ENCODE measurements at regions not wholly inside any gene's neighbourhood (a gene's known extent, or its start where the extent isn't known, plus 50 kb on each side); places are given as distances from the start of the nearest gene placed in this dataset.

- TF ChIP-seq, protein P1, sequence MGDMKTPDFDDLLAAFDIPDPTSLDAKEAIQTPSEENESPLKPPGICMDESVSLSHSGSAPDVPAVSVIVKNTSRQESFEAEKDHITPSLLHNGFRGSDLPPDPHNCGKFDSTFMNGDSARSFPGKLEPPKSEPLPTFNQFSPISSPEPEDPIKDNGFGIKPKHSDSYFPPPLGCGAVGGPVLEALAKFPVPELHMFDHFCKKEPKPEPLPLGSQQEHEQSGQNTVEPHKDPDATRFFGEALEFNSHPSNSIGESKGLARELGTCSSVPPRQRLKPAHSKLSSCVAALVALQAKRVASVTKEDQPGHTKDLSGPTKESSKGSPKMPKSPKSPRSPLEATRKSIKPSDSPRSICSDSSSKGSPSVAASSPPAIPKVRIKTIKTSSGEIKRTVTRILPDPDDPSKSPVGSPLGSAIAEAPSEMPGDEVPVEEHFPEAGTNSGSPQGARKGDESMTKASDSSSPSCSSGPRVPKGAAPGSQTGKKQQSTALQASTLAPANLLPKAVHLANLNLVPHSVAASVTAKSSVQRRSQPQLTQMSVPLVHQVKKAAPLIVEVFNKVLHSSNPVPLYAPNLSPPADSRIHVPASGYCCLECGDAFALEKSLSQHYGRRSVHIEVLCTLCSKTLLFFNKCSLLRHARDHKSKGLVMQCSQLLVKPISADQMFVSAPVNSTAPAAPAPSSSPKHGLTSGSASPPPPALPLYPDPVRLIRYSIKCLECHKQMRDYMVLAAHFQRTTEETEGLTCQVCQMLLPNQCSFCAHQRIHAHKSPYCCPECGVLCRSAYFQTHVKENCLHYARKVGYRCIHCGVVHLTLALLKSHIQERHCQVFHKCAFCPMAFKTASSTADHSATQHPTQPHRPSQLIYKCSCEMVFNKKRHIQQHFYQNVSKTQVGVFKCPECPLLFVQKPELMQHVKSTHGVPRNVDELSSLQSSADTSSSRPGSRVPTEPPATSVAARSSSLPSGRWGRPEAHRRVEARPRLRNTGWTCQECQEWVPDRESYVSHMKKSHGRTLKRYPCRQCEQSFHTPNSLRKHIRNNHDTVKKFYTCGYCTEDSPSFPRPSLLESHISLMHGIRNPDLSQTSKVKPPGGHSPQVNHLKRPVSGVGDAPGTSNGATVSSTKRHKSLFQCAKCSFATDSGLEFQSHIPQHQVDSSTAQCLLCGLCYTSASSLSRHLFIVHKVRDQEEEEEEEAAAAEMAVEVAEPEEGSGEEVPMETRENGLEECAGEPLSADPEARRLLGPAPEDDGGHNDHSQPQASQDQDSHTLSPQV (IDR thresholded peaks at IDR 0.05) = no peak
- TF ChIP-seq SUPT20H (IDR thresholded peaks at IDR 0.05; ENCODE audit: borderline replicate concordance, control insufficient read depth, low read depth, low read length) (no peak), TCF7 (IDR thresholded peaks at IDR 0.05; ENCODE audit: borderline replicate concordance) (no peak), GATAD2B (conservative IDR thresholded peaks at IDR 0.05; ENCODE audit: low read depth) (no peak), SPI1 (IDR thresholded peaks at IDR 0.05; ENCODE audit: borderline replicate concordance, insufficient read depth, low read depth, low read length) (no peak), YBX1 (IDR thresholded peaks at IDR 0.05) (no peak)
These were observed 1083.8 kb downstream of the FLRT2 start (continued) for GRCh38 chr14:86613786-86614185.

GRCh38 chr14:86613126-86613525, 1083.2 kb downstream of the FLRT2 start:
- Histone ChIP-seq H3K9ac (ENCODE audit: control insufficient read depth, insufficient read depth, low read length) (no peak overlapping the region), H3K36me3 (ENCODE audit: control insufficient read depth in 2 of 2, insufficient read depth in 2 of 2, low read length in 1 of 2) (no peaks in the 10 kb centered on the region), H2AFZ (ENCODE audit: control insufficient read depth, low read depth, low read length) (no peak overlapping the region), H3K4me1 (ENCODE audit: control insufficient read depth, insufficient read depth, low read length) (no peaks in the 10 kb centered on the region), H3K4me2 (ENCODE audit: control insufficient read depth, insufficient read depth) (no peak overlapping the region), H3K27me3 (replicated peaks in 1 of 2; ENCODE audit: control insufficient read depth in 2 of 2, insufficient read depth in 2 of 2, low read length in 1 of 2) (no peaks in the 10 kb centered on the region), H3K79me2 (ENCODE audit: control insufficient read depth, insufficient read depth, low read length) (no peaks in the 10 kb centered on the region), H4K20me1 (ENCODE audit: control insufficient read depth, insufficient read depth) (no peaks in the 10 kb centered on the region), H3K9me3 (replicated peaks; ENCODE audit: control insufficient read depth, insufficient read depth, low read length) (no peaks in the 10 kb centered on the region), H3K4me3 (no peak overlapping the region), H3K27ac (ENCODE audit: control insufficient read depth, insufficient read depth) (no peak overlapping the region)
- FAIRE-seq (no peak), ATAC-seq (no peak), DNase-seq (ENCODE audit: low read depth, low spot score) (no peak)
- CTCF ChIA-PET = no interaction called here
- SMC1A ChIA-PET (ENCODE audit: uncharacterized antibody, unreplicated experiment) = no interaction called here
- intact Hi-C loops (cut with micrococcal nuclease; ENCODE audit: unreplicated experiment) = no loop called here
- BruUV-seq (replicated peaks) = no TSS peak
- RAD21 ChIA-PET (ENCODE audit: unreplicated experiment) = no interaction called here
- POLR2A ChIA-PET = no interaction called here
- WGBS (ENCODE audit: insufficient coverage, insufficient replicate concordance, low lambda C conversion rate, missing lambda C conversion rate) = 20% methylated on average over 3 of the region's 3 CpGs
- in situ Hi-C loops (cut with MboI) = no loop called here
- TF ChIP-seq YBX1 (IDR thresholded peaks at IDR 0.05) = no peak
- TF ChIP-seq ETV6 (conservative IDR thresholded peaks at IDR 0.05 in 1 of 2, IDR thresholded peaks at IDR 0.05 in 1 of 2; ENCODE audit: borderline replicate concordance in 1 of 2, low read depth in 1 of 2) = no peak
- TF ChIP-seq, protein P2, sequence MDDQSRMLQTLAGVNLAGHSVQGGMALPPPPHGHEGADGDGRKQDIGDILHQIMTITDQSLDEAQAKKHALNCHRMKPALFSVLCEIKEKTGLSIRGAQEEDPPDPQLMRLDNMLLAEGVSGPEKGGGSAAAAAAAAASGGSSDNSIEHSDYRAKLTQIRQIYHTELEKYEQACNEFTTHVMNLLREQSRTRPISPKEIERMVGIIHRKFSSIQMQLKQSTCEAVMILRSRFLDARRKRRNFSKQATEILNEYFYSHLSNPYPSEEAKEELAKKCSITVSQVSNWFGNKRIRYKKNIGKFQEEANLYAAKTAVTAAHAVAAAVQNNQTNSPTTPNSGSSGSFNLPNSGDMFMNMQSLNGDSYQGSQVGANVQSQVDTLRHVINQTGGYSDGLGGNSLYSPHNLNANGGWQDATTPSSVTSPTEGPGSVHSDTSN (IDR thresholded peaks at IDR 0.05; ENCODE audit: insufficient replicate concordance, low read depth, low read length) = no peak
- no peak for TF ChIP-seq ZBTB33 (IDR thresholded peaks at IDR 0.05)
- no peak for TF ChIP-seq RELA (IDR thresholded peaks at IDR 0.05; ENCODE audit: borderline replicate concordance, partially characterized antibody)
- TF ChIP-seq ASH2L (IDR thresholded peaks at IDR 0.05; ENCODE audit: borderline replicate concordance, low read depth) = no peak
- TF ChIP-seq HSF1 (IDR thresholded peaks at IDR 0.05; ENCODE audit: low read depth, low read length) = no peak
- no peak for TF ChIP-seq POLR2AphosphoS2 (IDR thresholded peaks at IDR 0.05; ENCODE audit: low read depth, low read length)
- no peak for TF ChIP-seq MYC (IDR thresholded peaks at IDR 0.05; ENCODE audit: insufficient read depth, insufficient read length, insufficient replicate concordance, low read length, severe bottlenecking)
